ENCODE measurements at regions not wholly inside any gene's neighbourhood (a gene's known extent, or its start where the extent isn't known, plus 50 kb on each side); places are given as distances from the start of the nearest gene placed in this dataset.
A peak's percentile ranks its signal among the peaks of the same experiment; 100 is the strongest.

GRCh38 chr6:144664281-144664680 is 379.1 kb downstream of the UTRN start:
- no peak overlapping the region for H3K9ac ChIP-seq (ENCODE audit: insufficient read depth, low read depth, low read length)
- TF ChIP-seq ZFP62 (CRISPR knock-in tag; IDR thresholded peaks at IDR 0.05) (no peak), HOXA5 (CRISPR knock-in tag; IDR thresholded peaks at IDR 0.05) (no peak), ZNF362 (CRISPR knock-in tag; IDR thresholded peaks at IDR 0.05; ENCODE audit: borderline replicate concordance) (peak; percentile 57; the same call in 1 of the 2 replicates), RBM22 (optimal IDR thresholded peaks at IDR 0.05; ENCODE audit: low read length) (peak; percentile 85)
- in situ Hi-C loops (cut with HindIII; ENCODE audit: extremely low pct_ligation_motif_present, low pct_unique_long_range_greater_than_20kb) = no loop called here
- H3K4me1 ChIP-seq (ENCODE audit: insufficient read depth, low read length) = peaks cover 64% of the 10 kb centered on the region
- no peak overlapping the region for H3K27ac ChIP-seq (ENCODE audit: extremely low read length, insufficient read depth, low read length)
- no peak overlapping the region for H3K4me3 ChIP-seq (replicated peaks in 1 of 3; ENCODE audit: insufficient read depth in 1 of 3, low read depth in 2 of 3, low read length in 3 of 3)
- H3K36me3 ChIP-seq (replicated peaks in 1 of 2; ENCODE audit: control insufficient read depth in 1 of 2, insufficient read depth in 2 of 2, low read length in 2 of 2) = peaks cover 0 to 2% of the 10 kb centered on the region in 2 experiments; a peak in 3 of 5 replicates
- peaks cover 34% of the 10 kb centered on the region for H3K79me2 ChIP-seq (ENCODE audit: insufficient read depth, low read length)
- POLR2A ChIA-PET = interaction anchor here (1.9 to 2.5 kb wide), 2 partner anchors 12 to 16 kb away, joined by 6 to 8 read pairs; no protein-coding TSS in a partner anchor
- CTCF ChIA-PET (ENCODE audit: low intra/inter-chr PET ratio, low total read pairs) = no interaction called here
- no TSS peak for BruUV-seq (replicated peaks)
- no peaks in the 10 kb centered on the region for H3K27me3 ChIP-seq (ENCODE audit: control insufficient read depth in 1 of 2, insufficient read depth in 2 of 2, low read length in 2 of 2)
- WGBS (ENCODE audit: low lambda C conversion rate) = 59% methylated on average over 4 of the region's 4 CpGs
- H4K20me1 ChIP-seq (ENCODE audit: insufficient read depth, low read length) = peaks cover 40% of the 10 kb centered on the region; the same call in 1 of the 2 replicates
- ATAC-seq = no peak
- intact Hi-C loops (cut with micrococcal nuclease; ENCODE audit: unreplicated experiment) = no loop called here
- peak; percentile 21 for FAIRE-seq
- DNase-seq (ENCODE audit: low spot score) = no peak
- no peak overlapping the region for H2AFZ ChIP-seq (ENCODE audit: low read length)
- H3K9me3 ChIP-seq (ENCODE audit: low read length) = no peaks in the 10 kb centered on the region
- no peak overlapping the region; the same call in 1 of the 2 replicates for H3K4me2 ChIP-seq (ENCODE audit: low read depth, low read length)

- Histone ChIP-seq H3K9ac (ENCODE audit: insufficient read depth, low read depth, low read length) (no peak overlapping the region), H3K4me2 (ENCODE audit: low read depth, low read length) (no peak overlapping the region; the same call in 1 of the 2 replicates), H3K27me3 (ENCODE audit: control insufficient read depth in 1 of 2, insufficient read depth in 2 of 2, low read length in 2 of 2) (no peaks in the 10 kb centered on the region), H3K36me3 (replicated peaks in 1 of 2; ENCODE audit: control insufficient read depth in 1 of 2, insufficient read depth in 2 of 2, low read length in 2 of 2) (peaks cover 0 to 5% of the 10 kb centered on the region in 2 experiments; a peak in 3 of 5 replicates), H3K4me1 (ENCODE audit: insufficient read depth, low read length) (peaks cover 58% of the 10 kb centered on the region), H3K4me3 (replicated peaks in 1 of 3; ENCODE audit: insufficient read depth in 1 of 3, low read depth in 2 of 3, low read length in 3 of 3) (no peak overlapping the region), H3K79me2 (ENCODE audit: insufficient read depth, low read length) (peaks cover 28% of the 10 kb centered on the region), H3K9me3 (ENCODE audit: low read length) (peaks cover 3% of the 10 kb centered on the region; the same call in 1 of the 2 replicates), H3K27ac (ENCODE audit: extremely low read length, insufficient read depth, low read length) (no peak overlapping the region), H4K20me1 (ENCODE audit: insufficient read depth, low read length) (peaks cover 34% of the 10 kb centered on the region; the same call in 1 of the 2 replicates), H2AFZ (ENCODE audit: low read length) (no peak overlapping the region)
- no TSS peak for BruUV-seq (replicated peaks)
- FAIRE-seq = no peak
- POLR2A ChIA-PET = interaction anchor here (1.9 to 2.5 kb wide), 2 partner anchors 13 to 17 kb away, joined by 6 to 8 read pairs; no protein-coding TSS in a partner anchor
- intact Hi-C loops (cut with micrococcal nuclease; ENCODE audit: unreplicated experiment) (no loop called here), in situ Hi-C loops (cut with HindIII; ENCODE audit: extremely low pct_ligation_motif_present, low pct_unique_long_range_greater_than_20kb) (no loop called here)
- CTCF ChIA-PET (ENCODE audit: low intra/inter-chr PET ratio, low total read pairs) = no interaction called here
- WGBS (ENCODE audit: low lambda C conversion rate) = 76% methylated on average over 1 of the region's 1 CpG
- no peak for ATAC-seq
- DNase-seq (ENCODE audit: low spot score) = no peak
- TF ChIP-seq ZFP36 (IDR thresholded peaks at IDR 0.05; ENCODE audit: borderline replicate concordance, low read depth, low read length, partially characterized antibody) (no peak), ZNF382 (CRISPR knock-in tag; IDR thresholded peaks at IDR 0.05; ENCODE audit: borderline replicate concordance) (no peak), NFE2L1 (CRISPR knock-in tag; IDR thresholded peaks at IDR 0.05; ENCODE audit: borderline replicate concordance) (no peak), EP300 (IDR thresholded peaks at IDR 0.05; ENCODE audit: low read depth in 2 of 2, low read length in 2 of 2) (peak in 1 of 2 experiments; percentile 27; a peak in 1 of 4 replicates), EP300 (CRISPR knock-in tag; IDR thresholded peaks at IDR 0.05; ENCODE audit: borderline replicate concordance) (no peak), ZSCAN20 (CRISPR knock-in tag; IDR thresholded peaks at IDR 0.05; ENCODE audit: borderline replicate concordance) (no peak), NR2F2 (IDR thresholded peaks at IDR 0.05; ENCODE audit: borderline replicate concordance, low read depth) (peak; percentile 61; the same call in 1 of the 2 replicates), HOXD1 (CRISPR knock-in tag; IDR thresholded peaks at IDR 0.05) (no peak), FOXA1 (IDR thresholded peaks at IDR 0.05) (no peak), FOXA1 (CRISPR knock-in tag; IDR thresholded peaks at IDR 0.05) (no peak)
- TF ChIP-seq, protein P1, sequence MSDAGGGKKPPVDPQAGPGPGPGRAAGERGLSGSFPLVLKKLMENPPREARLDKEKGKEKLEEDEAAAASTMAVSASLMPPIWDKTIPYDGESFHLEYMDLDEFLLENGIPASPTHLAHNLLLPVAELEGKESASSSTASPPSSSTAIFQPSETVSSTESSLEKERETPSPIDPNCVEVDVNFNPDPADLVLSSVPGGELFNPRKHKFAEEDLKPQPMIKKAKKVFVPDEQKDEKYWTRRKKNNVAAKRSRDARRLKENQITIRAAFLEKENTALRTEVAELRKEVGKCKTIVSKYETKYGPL (CRISPR knock-in tag; IDR thresholded peaks at IDR 0.05) = no peak
- TF ChIP-seq, protein P2, sequence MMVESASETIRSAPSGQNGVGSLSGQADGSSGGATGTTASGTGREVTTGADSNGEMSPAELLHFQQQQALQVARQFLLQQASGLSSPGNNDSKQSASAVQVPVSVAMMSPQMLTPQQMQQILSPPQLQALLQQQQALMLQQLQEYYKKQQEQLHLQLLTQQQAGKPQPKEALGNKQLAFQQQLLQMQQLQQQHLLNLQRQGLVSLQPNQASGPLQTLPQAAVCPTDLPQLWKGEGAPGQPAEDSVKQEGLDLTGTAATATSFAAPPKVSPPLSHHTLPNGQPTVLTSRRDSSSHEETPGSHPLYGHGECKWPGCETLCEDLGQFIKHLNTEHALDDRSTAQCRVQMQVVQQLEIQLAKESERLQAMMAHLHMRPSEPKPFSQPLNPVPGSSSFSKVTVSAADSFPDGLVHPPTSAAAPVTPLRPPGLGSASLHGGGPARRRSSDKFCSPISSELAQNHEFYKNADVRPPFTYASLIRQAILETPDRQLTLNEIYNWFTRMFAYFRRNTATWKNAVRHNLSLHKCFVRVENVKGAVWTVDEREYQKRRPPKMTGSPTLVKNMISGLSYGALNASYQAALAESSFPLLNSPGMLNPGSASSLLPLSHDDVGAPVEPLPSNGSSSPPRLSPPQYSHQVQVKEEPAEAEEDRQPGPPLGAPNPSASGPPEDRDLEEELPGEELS (CRISPR knock-in tag; IDR thresholded peaks at IDR 0.05) = 0 out of 2 replicates have a peak, but pooled peaks have one; percentile 13
Measured at GRCh38 chr6:144664947-144665346, 379.8 kb downstream of the UTRN start.

Measured in HepG2 (cell line).